Heart left ventricle (tissue), 13 donors: ENCODE measurements at regions not wholly inside any gene's neighbourhood (a gene's known extent, or its start where the extent isn't known, plus 50 kb on each side); places are given as distances from the start of the nearest gene placed in this dataset.
"Not testable (repeated sequence)": the region's sequence is repeated elsewhere in the genome, so short reads cannot be mapped to it uniquely, and the experiment has no call there.

ENCODE experiments used
- CTCF ChIP-seq, 12 donors: fragments of 200-600 bp; sonication (generic) in 4 of 12; IDR thresholded peaks; one replicate each; pipeline versions ENCODE4 v1.5.0 to v1.8.0; 2018 to 2022; ENCODE audit warnings: antibody characterized with exemption in 12 of 12, mild to moderate bottlenecking in 5 of 12
- POLR2A ChIP-seq, 2 donors: fragments of 450-650 bp; IDR thresholded peaks; one replicate each; pipeline ENCODE4 v1.6.1; 2017; ENCODE audit warnings: antibody characterized with exemption in 2 of 2, mild to moderate bottlenecking in 2 of 2, moderate library complexity in 2 of 2
- donor health status: ischemic (EF 13 %, LVEDD 7.1; RV severe dilation, severe dysfunction).
- donor health status: DM: no; HTN: yes; CAD: no.
- donor health status: DM: no; HTN: no; CAD: no.
- donor health status: ischemic (EF 25% LVEDD 6.9; RV normal size, moderate dysfunction).
- donor health status: ischemic (EF 25% LVEDD 5.7; RV mildly dilated, moderate dysfunction).
- donor health status: ischemic (EF 35%, LVEDD 5.7; RV mildly dilated, moderate dysfunction).
- donor health status: nonischemic (EF 11% LVEDD 7.7; RV severe dilation, severe dysfunction).
- donor health status: DM: yes; HTN: yes; CAD: no.
- donor health status: PGD.
- donor health status: ischemic (EF 29% LVEDD 5.4; RV normal size, mild dysfunction).
- donor health status: nonischemic (EF 23%, LVEDD 6.1; RV moderate dilation, normal function).

GRCh38 chr1:94657776-94658175 is 116.2 kb upstream of the F3 start:
- not testable (repeated sequence) for TF ChIP-seq CTCF, POLR2A (IDR thresholded peaks at IDR 0.05)
